Glutamatergic neuron (in vitro differentiated cells): ENCODE measurements at regions not wholly inside any gene's neighbourhood (a gene's known extent, or its start where the extent isn't known, plus 50 kb on each side); places are given as distances from the start of the nearest gene placed in this dataset.

Experiments used
- DNase-seq: peaks from one replicate; pipeline ENCODE4 v3.0.0; 2022
- H3K27ac Mint-ChIP-seq: one replicate; pipeline ENCODE4 v1.8.0; 2020; ENCODE audit warnings: mild to moderate bottlenecking, mixed read lengths, inconsistent platforms; ENCODE audit not compliant: unreplicated experiment
- H3K27me3 Mint-ChIP-seq: one replicate; pipeline ENCODE4 v1.8.0; 2020; ENCODE audit warnings: mild to moderate bottlenecking, moderate library complexity, mixed read lengths, inconsistent platforms; ENCODE audit not compliant: unreplicated experiment
- H3K36me3 Mint-ChIP-seq: one replicate; pipeline ENCODE4 v1.8.0; 2020; ENCODE audit warnings: mild to moderate bottlenecking, mixed read lengths, inconsistent platforms; ENCODE audit not compliant: unreplicated experiment
- H3K4me1 Mint-ChIP-seq: one replicate; pipeline ENCODE4 v1.8.0; 2020; ENCODE audit warnings: mild to moderate bottlenecking, low read depth, mixed read lengths, inconsistent platforms; ENCODE audit not compliant: unreplicated experiment
- H3K4me3 Mint-ChIP-seq: one replicate; pipeline ENCODE4 v1.8.0; 2020; ENCODE audit warnings: mild to moderate bottlenecking, mixed read lengths, inconsistent platforms; ENCODE audit not compliant: unreplicated experiment
- H3K9me3 Mint-ChIP-seq: one replicate; pipeline ENCODE4 v1.8.0; 2020; ENCODE audit warnings: mild to moderate bottlenecking, moderate library complexity, mixed read lengths, inconsistent platforms; ENCODE audit not compliant: unreplicated experiment
- CTCF ChIP-seq: fragments of 200-600 bp; sonication (generic); IDR thresholded peaks from one replicate; pipeline ENCODE4 v1.5.0; 2021; ENCODE audit not compliant: partially characterized antibody, unreplicated experiment

GRCh38 chr20:9939231-9939630 is 95.6 kb upstream of the ANKEF1 start:
- Mint-ChIP-seq H3K27me3 (no peaks in the 10 kb centered on the region), H3K36me3 (no peaks in the 10 kb centered on the region), H3K9me3 (no peaks in the 10 kb centered on the region), H3K4me1 (no peaks in the 10 kb centered on the region), H3K27ac (no peak overlapping the region), H3K4me3 (no peak overlapping the region)
- DNase-seq: no peak
- TF ChIP-seq CTCF: no peak

- H3K4me1 Mint-ChIP-seq: no peaks in the 10 kb centered on the region
- H3K4me3 Mint-ChIP-seq: no peak overlapping the region
- H3K36me3 Mint-ChIP-seq: no peaks in the 10 kb centered on the region
- H3K27me3 Mint-ChIP-seq: no peaks in the 10 kb centered on the region
- no peaks in the 10 kb centered on the region for H3K9me3 Mint-ChIP-seq
- no peak overlapping the region for H3K27ac Mint-ChIP-seq
- TF ChIP-seq CTCF: no peak
- DNase-seq: no peak
Observed at GRCh38 chr20:9935285-9935684, 96.4 kb upstream of the PAK5 start.

GRCh38 chr20:9930142-9930541 is 91.3 kb upstream of the PAK5 start:
- no peak for DNase-seq
- Mint-ChIP-seq H3K27me3 (no peaks in the 10 kb centered on the region), H3K27ac (no peak overlapping the region), H3K4me3 (no peak overlapping the region), H3K4me1 (no peaks in the 10 kb centered on the region), H3K36me3 (no peaks in the 10 kb centered on the region), H3K9me3 (no peaks in the 10 kb centered on the region)
- TF ChIP-seq CTCF: no peak

GRCh38 chr20:9928955-9929354 is 90.1 kb upstream of the PAK5 start:
- H3K36me3 Mint-ChIP-seq: no peaks in the 10 kb centered on the region
- TF ChIP-seq CTCF: no peak
- no peak overlapping the region for H3K4me3 Mint-ChIP-seq
- H3K27me3 Mint-ChIP-seq: no peaks in the 10 kb centered on the region
- DNase-seq: no peak
- H3K4me1 Mint-ChIP-seq: no peaks in the 10 kb centered on the region
- H3K9me3 Mint-ChIP-seq: no peaks in the 10 kb centered on the region
- H3K27ac Mint-ChIP-seq: no peak overlapping the region

- DNase-seq: no peak
- no peak overlapping the region for H3K27ac Mint-ChIP-seq
- TF ChIP-seq CTCF: no peak
- no peaks in the 10 kb centered on the region for H3K4me1 Mint-ChIP-seq
- no peak overlapping the region for H3K4me3 Mint-ChIP-seq
- H3K36me3 Mint-ChIP-seq: no peaks in the 10 kb centered on the region
- no peaks in the 10 kb centered on the region for H3K9me3 Mint-ChIP-seq
- H3K27me3 Mint-ChIP-seq: no peaks in the 10 kb centered on the region
Observed at GRCh38 chr20:9928281-9928737, 89.4 kb upstream of the PAK5 start.
